Breast epithelium (tissue), 4 donors: ENCODE measurements at regions not wholly inside any gene's neighbourhood (a gene's known extent, or its start where the extent isn't known, plus 50 kb on each side); places are given as distances from the start of the nearest gene placed in this dataset.

Experiments used
- DNase-seq, 2 donors: peaks; one replicate each; pipeline ENCODE4 v3.0.0-alpha.2; 2019; ENCODE audit warnings: low spot score in 2 of 2
- H3K27ac ChIP-seq, 2 donors: fragments of 200-600 bp; sonication (generic) in 1 of 2; one replicate each; pipeline ENCODE4 v1.5.1; 2016 to 2019; ENCODE audit warnings: mild to moderate bottlenecking in 1 of 2
- H3K27me3 ChIP-seq, 2 donors: fragments of 200-600 bp; sonication (generic) in 1 of 2; one replicate each; pipeline versions ENCODE4 v1.5.1 to v1.6.0; 2017 to 2019; ENCODE audit warnings: control low read depth in 1 of 2, mild to moderate bottlenecking in 1 of 2
- H3K36me3 ChIP-seq: fragments of 200-600 bp; one replicate; pipeline ENCODE4 v1.5.1; 2019
- H3K4me1 ChIP-seq, 2 donors: fragments of 200-600 bp; sonication (generic); one replicate each; pipeline ENCODE4 v1.5.1; 2016 to 2019; ENCODE audit warnings: control low read depth in 1 of 2
- H3K4me3 ChIP-seq, 3 donors: fragments of 200-600 bp; sonication (generic); 1 replicate in 2 of 3; 2 replicates in 1 of 3; pipeline ENCODE4 v1.5.1; 2016 to 2019; ENCODE audit warnings: mild to moderate bottlenecking in 3 of 3, moderate library complexity in 2 of 3
- H3K9me3 ChIP-seq, 2 donors: fragments of 200-600 bp; sonication (generic) in 1 of 2; one replicate each; pipeline ENCODE4 v1.5.1; 2016 to 2019; ENCODE audit warnings: control low read depth in 1 of 2
- POLR2A ChIP-seq: fragments of 450-650 bp; IDR thresholded peaks from one replicate; pipeline ENCODE4 v1.6.1; 2016; ENCODE audit warnings: antibody characterized with exemption, mild to moderate bottlenecking, moderate library complexity
- POLR2AphosphoS5 ChIP-seq, 3 donors: sonication (generic); formaldehyde crosslinking; IDR thresholded peaks; one replicate each; pipeline ENCODE4 v1.6.1; 2017; ENCODE audit warnings: antibody characterized with exemption in 3 of 3
- intact Hi-C: fragments of 100-400 bp; cut with DNase I; formaldehyde crosslinking; loops from one replicate; pipeline ENCODE4 v1.15.1; 2023; ENCODE audit warnings: low total_unique reads
- TF ChIP-seq, protein P1 (sequence below), 3 donors: fragments of 450-650 bp; IDR thresholded peaks; one replicate each; pipeline ENCODE4 v1.5.1; 2016 to 2017; ENCODE audit warnings: antibody characterized with exemption in 3 of 3, mild to moderate bottlenecking in 3 of 3, moderate library complexity in 3 of 3

DNA sequence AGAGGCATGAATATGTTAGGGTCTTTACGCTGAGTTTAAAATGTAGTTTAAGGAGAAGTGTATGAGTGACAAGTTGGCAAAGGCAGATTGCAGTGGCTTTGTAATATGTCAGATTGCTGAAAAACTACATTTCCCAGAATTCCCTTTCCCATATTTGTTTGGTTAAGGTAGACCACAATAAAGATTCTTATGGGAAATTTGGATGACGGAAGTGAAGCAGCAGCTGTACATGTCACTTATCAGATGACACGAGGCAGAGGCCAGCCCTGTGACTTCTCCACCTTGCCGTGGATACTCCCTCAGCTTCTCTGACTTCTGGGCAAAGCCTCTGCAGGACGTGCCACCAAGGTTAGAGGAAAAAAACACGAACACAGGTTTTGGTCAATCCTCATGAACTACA, 229.7 kb upstream of the DKK2 start:
- intact Hi-C loops, result no loop called here
- H3K9me3 ChIP-seq, result peaks cover 7% of the 10 kb centered on the region in 2 donors
- DNase-seq, result no peak
- no peaks in the 10 kb centered on the region for H3K4me1 ChIP-seq
- TF ChIP-seq, protein P1, sequence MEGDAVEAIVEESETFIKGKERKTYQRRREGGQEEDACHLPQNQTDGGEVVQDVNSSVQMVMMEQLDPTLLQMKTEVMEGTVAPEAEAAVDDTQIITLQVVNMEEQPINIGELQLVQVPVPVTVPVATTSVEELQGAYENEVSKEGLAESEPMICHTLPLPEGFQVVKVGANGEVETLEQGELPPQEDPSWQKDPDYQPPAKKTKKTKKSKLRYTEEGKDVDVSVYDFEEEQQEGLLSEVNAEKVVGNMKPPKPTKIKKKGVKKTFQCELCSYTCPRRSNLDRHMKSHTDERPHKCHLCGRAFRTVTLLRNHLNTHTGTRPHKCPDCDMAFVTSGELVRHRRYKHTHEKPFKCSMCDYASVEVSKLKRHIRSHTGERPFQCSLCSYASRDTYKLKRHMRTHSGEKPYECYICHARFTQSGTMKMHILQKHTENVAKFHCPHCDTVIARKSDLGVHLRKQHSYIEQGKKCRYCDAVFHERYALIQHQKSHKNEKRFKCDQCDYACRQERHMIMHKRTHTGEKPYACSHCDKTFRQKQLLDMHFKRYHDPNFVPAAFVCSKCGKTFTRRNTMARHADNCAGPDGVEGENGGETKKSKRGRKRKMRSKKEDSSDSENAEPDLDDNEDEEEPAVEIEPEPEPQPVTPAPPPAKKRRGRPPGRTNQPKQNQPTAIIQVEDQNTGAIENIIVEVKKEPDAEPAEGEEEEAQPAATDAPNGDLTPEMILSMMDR (IDR thresholded peaks at IDR 0.05), result no peak
- no peak for TF ChIP-seq POLR2AphosphoS5 (IDR thresholded peaks at IDR 0.05)
- TF ChIP-seq POLR2A, result no peak
- no peak overlapping the region for H3K4me3 ChIP-seq
- H3K36me3 ChIP-seq, result no peaks in the 10 kb centered on the region
- no peaks in the 10 kb centered on the region for H3K27me3 ChIP-seq
- H3K27ac ChIP-seq, result no peak overlapping the region

DNA sequence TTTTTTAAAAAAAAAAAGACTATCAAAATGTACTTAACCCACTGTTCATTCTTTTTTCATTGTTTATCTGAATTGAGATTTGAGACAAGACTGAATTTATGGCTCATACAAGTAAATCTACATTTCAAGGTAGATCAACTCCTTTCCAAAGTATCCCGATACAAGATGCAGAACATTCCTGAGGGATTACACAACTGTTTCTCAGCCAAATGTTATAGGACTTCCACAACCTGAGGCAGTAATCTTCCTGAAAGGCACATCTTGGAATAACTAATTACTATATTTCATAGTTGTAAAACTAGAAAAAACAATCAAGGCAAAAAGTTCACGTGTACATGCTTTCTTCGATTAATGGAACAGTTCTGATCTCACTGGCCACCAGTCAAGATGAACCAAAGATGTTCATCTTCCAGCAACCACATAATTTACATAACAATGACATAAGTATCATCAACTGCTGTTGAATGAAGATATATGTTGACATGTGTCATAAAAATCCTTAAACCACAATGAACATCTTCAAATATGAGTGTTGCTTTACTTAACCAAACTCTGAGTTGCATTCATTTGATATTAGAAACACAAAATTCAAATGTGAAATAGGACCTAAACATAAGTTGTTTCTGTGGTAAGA, 225.2 kb upstream of the DKK2 start:
- H3K4me1 ChIP-seq, result no peaks in the 10 kb centered on the region
- no peak overlapping the region for H3K4me3 ChIP-seq
- H3K9me3 ChIP-seq, result no peaks in the 10 kb centered on the region
- no peak overlapping the region for H3K27ac ChIP-seq
- H3K36me3 ChIP-seq, result no peaks in the 10 kb centered on the region
- TF ChIP-seq POLR2A (no peak), POLR2AphosphoS5 (IDR thresholded peaks at IDR 0.05) (no peak)
- TF ChIP-seq, protein P1 (IDR thresholded peaks at IDR 0.05), result no peak
- intact Hi-C loops, result no loop called here
- DNase-seq, result no peak
- no peaks in the 10 kb centered on the region for H3K27me3 ChIP-seq

DNA sequence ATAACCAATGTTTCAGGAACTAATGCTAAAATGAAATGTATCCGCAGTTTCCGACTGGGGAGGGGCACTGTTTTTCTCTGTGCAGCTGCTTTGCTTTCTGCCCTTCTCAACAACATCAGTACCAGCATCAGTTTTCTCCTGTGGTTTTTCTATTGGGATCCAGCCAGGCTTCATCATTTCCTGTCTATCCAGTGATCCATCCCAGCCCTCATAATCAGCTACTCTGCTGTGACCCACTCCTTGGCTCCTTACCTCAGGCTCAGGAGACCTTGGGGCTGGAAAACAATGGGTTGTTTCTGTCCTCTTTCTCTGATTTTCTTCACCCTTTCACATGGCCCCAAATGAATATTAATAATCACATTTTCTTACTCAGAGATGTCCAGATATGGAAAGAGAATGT, 222.2 kb upstream of the DKK2 start:
- Histone ChIP-seq H3K4me3 (no peak overlapping the region), H3K9me3 (no peaks in the 10 kb centered on the region), H3K27me3 (no peaks in the 10 kb centered on the region), H3K4me1 (no peaks in the 10 kb centered on the region), H3K27ac (no peak overlapping the region), H3K36me3 (no peaks in the 10 kb centered on the region)
- intact Hi-C loops, result no loop called here
- TF ChIP-seq POLR2AphosphoS5 (IDR thresholded peaks at IDR 0.05) (no peak), POLR2A (no peak)
- TF ChIP-seq, protein P1 (IDR thresholded peaks at IDR 0.05), result no peak
- no peak for DNase-seq

DNA sequence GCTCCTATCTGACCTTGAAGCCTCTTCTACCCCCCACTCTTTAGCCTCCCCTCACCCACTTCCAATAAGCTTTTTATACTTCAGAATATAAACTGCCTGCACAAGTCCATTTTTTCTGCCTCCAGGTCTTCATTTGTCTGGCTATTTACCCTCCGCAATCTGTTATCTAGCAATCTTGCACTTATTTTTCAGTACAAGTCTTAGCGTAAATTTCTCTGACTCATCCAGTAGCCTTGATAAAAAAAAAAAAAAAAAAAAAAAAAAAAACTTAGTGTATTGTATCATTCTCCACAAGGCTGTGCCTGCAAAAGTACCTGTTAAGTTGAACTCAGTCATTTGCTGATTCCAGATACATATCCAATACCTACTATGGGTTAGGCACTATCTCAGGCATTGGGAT, 219.5 kb upstream of the DKK2 start:
- H3K4me1 ChIP-seq, result no peaks in the 10 kb centered on the region
- H3K27me3 ChIP-seq, result no peaks in the 10 kb centered on the region
- no peak overlapping the region for H3K4me3 ChIP-seq
- TF ChIP-seq POLR2A (no peak), POLR2AphosphoS5 (IDR thresholded peaks at IDR 0.05) (no peak)
- TF ChIP-seq, protein P1 (IDR thresholded peaks at IDR 0.05), result no peak
- no peaks in the 10 kb centered on the region for H3K9me3 ChIP-seq
- no peak overlapping the region for H3K27ac ChIP-seq
- intact Hi-C loops, result no loop called here
- no peak for DNase-seq
- no peaks in the 10 kb centered on the region for H3K36me3 ChIP-seq

DNA sequence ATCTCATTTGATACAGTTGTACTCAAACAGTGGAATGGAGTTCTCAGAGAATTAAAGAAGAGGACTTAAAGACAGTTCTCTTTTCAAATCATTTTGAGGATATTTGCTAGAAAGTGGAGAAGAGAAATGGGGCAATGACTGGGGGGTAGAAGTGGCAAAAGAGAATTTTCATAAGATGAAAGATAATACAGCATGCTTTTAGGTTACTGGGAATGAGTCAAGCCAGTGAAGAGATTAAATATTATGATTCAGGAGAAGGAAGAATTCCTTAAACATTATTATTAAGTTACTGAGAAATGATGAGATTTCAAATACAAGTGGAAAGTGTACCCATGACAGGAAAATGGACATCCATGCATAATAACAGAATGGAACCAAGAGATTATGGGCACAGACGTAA, 219.0 kb upstream of the DKK2 start:
- Histone ChIP-seq H3K36me3 (no peaks in the 10 kb centered on the region), H3K4me1 (no peaks in the 10 kb centered on the region), H3K9me3 (no peaks in the 10 kb centered on the region), H3K4me3 (no peak overlapping the region), H3K27me3 (no peaks in the 10 kb centered on the region), H3K27ac (no peak overlapping the region)
- intact Hi-C loops, result no loop called here
- DNase-seq, result no peak
- no peak for TF ChIP-seq POLR2AphosphoS5 (IDR thresholded peaks at IDR 0.05)
- TF ChIP-seq, protein P1 (IDR thresholded peaks at IDR 0.05), result no peak
